ENCODE measurements at regions not wholly inside any gene's neighbourhood (a gene's known extent, or its start where the extent isn't known, plus 50 kb on each side); places are given as distances from the start of the nearest gene placed in this dataset.

DNA sequence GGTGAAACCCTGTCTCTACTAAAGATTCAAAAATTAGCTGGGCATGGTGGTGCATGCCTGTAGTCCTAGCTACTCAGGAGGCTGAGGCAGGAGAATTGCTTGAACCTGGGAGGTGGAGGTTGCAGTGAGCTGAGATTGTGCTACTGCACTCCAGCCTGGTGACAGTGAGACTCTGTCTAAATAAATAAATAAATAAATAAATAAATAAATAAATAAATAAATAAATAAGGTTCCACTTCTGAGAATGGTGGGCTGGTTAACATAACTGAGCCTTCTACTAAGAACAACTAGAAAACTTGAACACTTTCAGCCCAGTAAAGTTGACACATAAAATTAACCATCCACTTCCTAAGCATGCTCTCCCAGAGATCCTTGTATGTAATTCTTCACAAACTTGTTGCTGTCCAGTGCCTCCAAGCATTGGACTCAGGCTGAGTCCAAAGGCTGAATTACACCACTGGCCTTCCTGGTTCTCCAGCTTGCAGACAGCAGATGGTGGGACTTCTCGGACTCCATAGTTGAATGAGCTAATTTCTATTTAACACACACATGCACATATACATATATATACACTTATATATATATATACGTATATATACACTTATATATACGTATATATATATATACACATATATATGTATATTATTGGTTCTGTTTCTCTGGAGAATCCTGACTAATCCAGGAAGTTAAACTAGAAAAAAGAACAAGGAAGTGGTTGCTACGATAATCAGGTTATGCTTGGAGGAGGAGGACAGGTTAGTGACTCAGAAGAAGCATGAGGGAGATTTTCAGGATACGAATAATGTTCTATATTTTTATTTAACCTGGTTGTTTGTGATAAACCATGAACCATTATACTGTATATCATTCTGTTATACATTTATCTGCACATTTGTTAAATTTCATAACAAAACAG lies 348.8 kb downstream of the METTL4 start:
- TF ChIP-seq, protein P1, sequence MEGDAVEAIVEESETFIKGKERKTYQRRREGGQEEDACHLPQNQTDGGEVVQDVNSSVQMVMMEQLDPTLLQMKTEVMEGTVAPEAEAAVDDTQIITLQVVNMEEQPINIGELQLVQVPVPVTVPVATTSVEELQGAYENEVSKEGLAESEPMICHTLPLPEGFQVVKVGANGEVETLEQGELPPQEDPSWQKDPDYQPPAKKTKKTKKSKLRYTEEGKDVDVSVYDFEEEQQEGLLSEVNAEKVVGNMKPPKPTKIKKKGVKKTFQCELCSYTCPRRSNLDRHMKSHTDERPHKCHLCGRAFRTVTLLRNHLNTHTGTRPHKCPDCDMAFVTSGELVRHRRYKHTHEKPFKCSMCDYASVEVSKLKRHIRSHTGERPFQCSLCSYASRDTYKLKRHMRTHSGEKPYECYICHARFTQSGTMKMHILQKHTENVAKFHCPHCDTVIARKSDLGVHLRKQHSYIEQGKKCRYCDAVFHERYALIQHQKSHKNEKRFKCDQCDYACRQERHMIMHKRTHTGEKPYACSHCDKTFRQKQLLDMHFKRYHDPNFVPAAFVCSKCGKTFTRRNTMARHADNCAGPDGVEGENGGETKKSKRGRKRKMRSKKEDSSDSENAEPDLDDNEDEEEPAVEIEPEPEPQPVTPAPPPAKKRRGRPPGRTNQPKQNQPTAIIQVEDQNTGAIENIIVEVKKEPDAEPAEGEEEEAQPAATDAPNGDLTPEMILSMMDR (IDR thresholded peaks at IDR 0.05) = no peak
- TF ChIP-seq POLR2A (IDR thresholded peaks at IDR 0.05) = no peak

All from right lobe of liver (tissue), 4 donors.